ENCODE measurements at regions not wholly inside any gene's neighbourhood (a gene's known extent, or its start where the extent isn't known, plus 50 kb on each side); places are given as distances from the start of the nearest gene placed in this dataset.

- H3K9me3 ChIP-seq = no peaks in the 10 kb centered on the region
- no peaks in the 10 kb centered on the region for H3K4me1 ChIP-seq
- no peak for TF ChIP-seq CTCF (IDR thresholded peaks at IDR 0.05; ENCODE audit: insufficient read depth in 1 of 2, low read depth in 1 of 2, low read length in 1 of 2, severe bottlenecking in 1 of 2, unreplicated experiment in 1 of 2)
- H3K27me3 ChIP-seq (replicated peaks; ENCODE audit: control insufficient read depth, insufficient read depth, low read length) = no peaks in the 10 kb centered on the region; the same call in 1 of the 2 replicates
- no TSS peak for BruUV-seq (replicated peaks)
- Mint-ChIP-seq H3K27me3 (ENCODE audit: insufficient read depth, unreplicated experiment) (peaks cover 2% of the 10 kb centered on the region), H3K27ac (ENCODE audit: unreplicated experiment) (no peak overlapping the region), H3K4me1 (ENCODE audit: low read depth, unreplicated experiment) (no peaks in the 10 kb centered on the region), H3K36me3 (ENCODE audit: insufficient read depth, unreplicated experiment) (no peaks in the 10 kb centered on the region), H3K9me3 (ENCODE audit: unreplicated experiment) (no peaks in the 10 kb centered on the region), H3K4me3 (ENCODE audit: unreplicated experiment) (no peak overlapping the region)
- intact Hi-C loops (cut with micrococcal nuclease; ENCODE audit: unreplicated experiment) = no loop called here
- POLR2A ChIA-PET = no interaction called here
- no peaks in the 10 kb centered on the region for H3K36me3 ChIP-seq (ENCODE audit: control insufficient read depth, insufficient read depth, low read length)
- CTCF ChIA-PET = interaction anchor here (0.6 kb wide), 1 partner anchor 31 kb away, joined by 3 read pairs; no protein-coding TSS in a partner anchor
- DNase-seq = no peak
- no peak overlapping the region for H3K4me3 ChIP-seq (ENCODE audit: low read depth, low read length)
Measured at GRCh38 chr5:145316282-145316681, 518.9 kb downstream of the PRELID2 start.

GRCh38 chr5:145307866-145308382 is 527.2 kb downstream of the PRELID2 start:
- H3K4me3 Mint-ChIP-seq (ENCODE audit: unreplicated experiment) = no peak overlapping the region

GRCh38 chr5:145295236-145295835 is 539.8 kb downstream of the PRELID2 start:
- ChIA-PET POLR2A (no interaction called here), CTCF (no interaction called here)
- Mint-ChIP-seq H3K27me3 (ENCODE audit: insufficient read depth, unreplicated experiment) (no peaks in the 10 kb centered on the region), H3K4me3 (ENCODE audit: unreplicated experiment) (no peak overlapping the region), H3K36me3 (ENCODE audit: insufficient read depth, unreplicated experiment) (no peaks in the 10 kb centered on the region), H3K4me1 (ENCODE audit: low read depth, unreplicated experiment) (no peaks in the 10 kb centered on the region), H3K27ac (ENCODE audit: unreplicated experiment) (no peak overlapping the region), H3K9me3 (ENCODE audit: unreplicated experiment) (no peaks in the 10 kb centered on the region)
- no TSS peak for BruUV-seq (replicated peaks)
- Histone ChIP-seq H3K4me1 (no peaks in the 10 kb centered on the region), H3K9me3 (no peaks in the 10 kb centered on the region), H3K36me3 (ENCODE audit: control insufficient read depth, insufficient read depth, low read length) (no peaks in the 10 kb centered on the region), H3K27me3 (replicated peaks; ENCODE audit: control insufficient read depth, insufficient read depth, low read length) (no peaks in the 10 kb centered on the region), H3K4me3 (ENCODE audit: low read depth, low read length) (no peak overlapping the region)
- no peak for TF ChIP-seq CTCF (IDR thresholded peaks at IDR 0.05; ENCODE audit: insufficient read depth in 1 of 2, low read depth in 1 of 2, low read length in 1 of 2, severe bottlenecking in 1 of 2, unreplicated experiment in 1 of 2)
- intact Hi-C loops (cut with micrococcal nuclease; ENCODE audit: unreplicated experiment) = no loop called here
- DNase-seq = no peak

More at GRCh38 chr5:145307866-145308382, 527.2 kb downstream of the PRELID2 start:
- no TSS peak for BruUV-seq (replicated peaks)
- TF ChIP-seq CTCF (IDR thresholded peaks at IDR 0.05; ENCODE audit: insufficient read depth in 1 of 2, low read depth in 1 of 2, low read length in 1 of 2, severe bottlenecking in 1 of 2, unreplicated experiment in 1 of 2) = no peak
- Histone ChIP-seq H3K27me3 (replicated peaks; ENCODE audit: control insufficient read depth, insufficient read depth, low read length) (no peaks in the 10 kb centered on the region), H3K9me3 (no peaks in the 10 kb centered on the region), H3K4me1 (no peaks in the 10 kb centered on the region), H3K4me3 (ENCODE audit: low read depth, low read length) (no peak overlapping the region), H3K36me3 (ENCODE audit: control insufficient read depth, insufficient read depth, low read length) (no peaks in the 10 kb centered on the region)
- no peak for DNase-seq
- H3K4me1 Mint-ChIP-seq (ENCODE audit: low read depth, unreplicated experiment) = no peaks in the 10 kb centered on the region
- intact Hi-C loops (cut with micrococcal nuclease; ENCODE audit: unreplicated experiment) = no loop called here
- H3K9me3 Mint-ChIP-seq (ENCODE audit: unreplicated experiment) = no peaks in the 10 kb centered on the region
- no peak overlapping the region for H3K27ac Mint-ChIP-seq (ENCODE audit: unreplicated experiment)
- no peaks in the 10 kb centered on the region for H3K36me3 Mint-ChIP-seq (ENCODE audit: insufficient read depth, unreplicated experiment)
- H3K27me3 Mint-ChIP-seq (ENCODE audit: insufficient read depth, unreplicated experiment) = no peaks in the 10 kb centered on the region
- ChIA-PET POLR2A (no interaction called here), CTCF (no interaction called here)
